ENCODE measurements at regions not wholly inside any gene's neighbourhood (a gene's known extent, or its start where the extent isn't known, plus 50 kb on each side); places are given as distances from the start of the nearest gene placed in this dataset.

GRCh38 chr2:38212312-38212711 is 136.4 kb upstream of the CYP1B1 start:
- no peak overlapping the region for H3K4me3 ChIP-seq
- TF ChIP-seq CTCF (IDR thresholded peaks at IDR 0.05), result no peak
- no peak for TF ChIP-seq POLR2A (IDR thresholded peaks at IDR 0.05)
- H3K27me3 ChIP-seq, result no peaks in the 10 kb centered on the region
- no peaks in the 10 kb centered on the region for H3K9me3 ChIP-seq
- intact Hi-C loops (cut with DNase I), result no loop called here
- no peak for ATAC-seq
- peaks cover 0 to 24% (median 8%) of the 10 kb centered on the region in 4 donors for H3K4me1 ChIP-seq
- no peak for DNase-seq
- H3K36me3 ChIP-seq, result no peaks in the 10 kb centered on the region
- WGBS (ENCODE audit: insufficient coverage, low coverage, low lambda C conversion rate, missing lambda C conversion rate), result 85% methylated on average over 2 of the region's 2 CpGs
- H3K27ac ChIP-seq, result no peak overlapping the region

- intact Hi-C loops (cut with DNase I), result no loop called here
- ATAC-seq, result no peak
- H3K27ac ChIP-seq, result no peak overlapping the region
- no peak overlapping the region for H3K4me3 ChIP-seq
- 86% methylated on average over 1 of the region's 1 CpG for WGBS (ENCODE audit: insufficient coverage, low coverage, low lambda C conversion rate, missing lambda C conversion rate)
- H3K36me3 ChIP-seq, result no peaks in the 10 kb centered on the region
- no peaks in the 10 kb centered on the region for H3K9me3 ChIP-seq
- no peaks in the 10 kb centered on the region for H3K4me1 ChIP-seq
- no peak for TF ChIP-seq CTCF (IDR thresholded peaks at IDR 0.05)
- no peak for TF ChIP-seq POLR2A (IDR thresholded peaks at IDR 0.05)
- no peaks in the 10 kb centered on the region for H3K27me3 ChIP-seq
- DNase-seq, result no peak
Measured at GRCh38 chr2:38207168-38207567, 131.2 kb upstream of the CYP1B1 start.

GRCh38 chr2:38203446-38203810 is 127.5 kb upstream of the CYP1B1 start:
- DNase-seq (no peak), ATAC-seq (no peak)

GRCh38 chr2:38202713-38203445 is 126.9 kb upstream of the CYP1B1 start:
- no peak for TF ChIP-seq CTCF (IDR thresholded peaks at IDR 0.05)
- TF ChIP-seq POLR2A (IDR thresholded peaks at IDR 0.05), result no peak
- intact Hi-C loops (cut with DNase I), result no loop called here
- 78% methylated on average over 12 of the region's 14 CpGs for WGBS (ENCODE audit: insufficient coverage, low coverage, low lambda C conversion rate, missing lambda C conversion rate)
- Histone ChIP-seq H3K27me3 (no peaks in the 10 kb centered on the region), H3K9me3 (no peaks in the 10 kb centered on the region), H3K27ac (no peak overlapping the region), H3K4me1 (no peaks in the 10 kb centered on the region), H3K36me3 (no peaks in the 10 kb centered on the region), H3K4me3 (no peak overlapping the region)
- ATAC-seq (no peak), DNase-seq (no peak)

More at GRCh38 chr2:38203446-38203810, 127.5 kb upstream of the CYP1B1 start:
- intact Hi-C loops (cut with DNase I), result no loop called here
- 89% methylated on average over 2 of the region's 9 CpGs for WGBS (ENCODE audit: insufficient coverage, low coverage, low lambda C conversion rate, missing lambda C conversion rate)
- Histone ChIP-seq H3K36me3 (no peaks in the 10 kb centered on the region), H3K4me3 (no peak overlapping the region), H3K9me3 (no peaks in the 10 kb centered on the region), H3K27ac (no peak overlapping the region), H3K27me3 (no peaks in the 10 kb centered on the region), H3K4me1 (no peaks in the 10 kb centered on the region)
- TF ChIP-seq POLR2A (IDR thresholded peaks at IDR 0.05) (no peak), CTCF (IDR thresholded peaks at IDR 0.05) (no peak)

GRCh38 chr2:38201784-38202183 is 125.8 kb upstream of the CYP1B1 start:
- Histone ChIP-seq H3K27ac (no peak overlapping the region), H3K4me3 (no peak overlapping the region), H3K27me3 (no peaks in the 10 kb centered on the region), H3K9me3 (no peaks in the 10 kb centered on the region), H3K4me1 (no peaks in the 10 kb centered on the region), H3K36me3 (no peaks in the 10 kb centered on the region)
- TF ChIP-seq POLR2A (IDR thresholded peaks at IDR 0.05) (no peak), CTCF (IDR thresholded peaks at IDR 0.05) (no peak)
- intact Hi-C loops (cut with DNase I), result no loop called here
- DNase-seq, result no peak
- no peak for ATAC-seq

All from right lobe of liver (tissue), 6 donors.